IMR-90 (cell line): ENCODE measurements at regions not wholly inside any gene's neighbourhood (a gene's known extent, or its start where the extent isn't known, plus 50 kb on each side); places are given as distances from the start of the nearest gene placed in this dataset.

Experiments
- ATAC-seq: fragments of 200-7000 bp; cut with Tn5 transposase; 2 replicates; pipeline ENCODE4 v1.9.1; 2020; ENCODE audit warnings: low read depth, mild to moderate bottlenecking, moderate library complexity
- BruUV-seq: library from RNA; stranded (reverse); fragments of 400-500 nt; replicated peaks from 2 replicates; lab custom pipeline; 2021; lab: Mats Ljungman, UMichigan
- CTCF ChIA-PET: fragments of 300-600 bp; formaldehyde crosslinking; extraction: SDS; loops from one replicate; lab custom pipeline; 2021; ENCODE audit warnings: antibody characterized with exemption; lab: Yijun Ruan, JAX
- POLR2A ChIA-PET: fragments of 300-600 bp; sonication (Branson Sonifier 250); formaldehyde crosslinking; loops from one replicate; lab custom pipeline; 2022; ENCODE audit warnings: antibody characterized with exemption; ENCODE audit not compliant: unreplicated experiment; lab: Charles Lee
- DNase-seq: peaks from one replicate; pipeline ENCODE4 v3.0.0; 2013
- H2AFZ ChIP-seq: replicated peaks from 2 replicates; pipeline ENCODE3; 2013; ENCODE audit warnings: low read length, mild to moderate bottlenecking; ENCODE audit not compliant: poor library complexity
- H2AK5ac ChIP-seq: 2 replicates; pipeline ENCODE4 v1.6.1; 2013; ENCODE audit warnings: low read depth, low read length, inconsistent platforms
- H2AK9ac ChIP-seq: replicated peaks from 2 replicates; pipeline ENCODE3; 2013; ENCODE audit warnings: mild to moderate bottlenecking, low read depth, low read length, moderate library complexity; ENCODE audit not compliant: poor library complexity
- H2BK120ac ChIP-seq: 2 replicates; pipeline ENCODE4 v1.6.1; 2013; ENCODE audit warnings: low read depth, low read length, inconsistent platforms
- H2BK15ac ChIP-seq: 3 replicates; pipeline ENCODE4 v1.6.1; 2013; ENCODE audit warnings: low read depth, low read length, inconsistent platforms
- H2BK20ac ChIP-seq: 2 replicates; pipeline ENCODE4 v1.6.1; 2013; ENCODE audit warnings: low read depth, mild to moderate bottlenecking, inconsistent platforms, low read length, moderate library complexity
- H2BK5ac ChIP-seq: 2 replicates; pipeline ENCODE4 v1.6.1; 2013; ENCODE audit warnings: mild to moderate bottlenecking, low read depth, low read length, inconsistent platforms; ENCODE audit not compliant: poor library complexity, severe bottlenecking
- H3K14ac ChIP-seq: replicated peaks from 2 replicates; pipeline ENCODE4 v1.6.1; 2013; ENCODE audit warnings: low read depth, low read length, inconsistent platforms
- H3K18ac ChIP-seq: 2 replicates; pipeline ENCODE4 v1.6.1; 2013; ENCODE audit warnings: low read depth, low read length, control low read depth
- H3K23ac ChIP-seq: 2 replicates; pipeline ENCODE4 v1.6.1; 2013; ENCODE audit warnings: low read depth, low read length, inconsistent platforms
- H3K27ac ChIP-seq: 2 replicates; pipeline ENCODE4 v1.5.1; 2013; ENCODE audit warnings: mild to moderate bottlenecking, control low read depth, low read length; ENCODE audit not compliant: insufficient read depth
- H3K27me3 ChIP-seq: 2 replicates; pipeline ENCODE4 v1.6.1; 2013; ENCODE audit warnings: low read length; ENCODE audit not compliant: control insufficient read depth, insufficient read depth
- H3K36me3 ChIP-seq: 2 replicates; pipeline ENCODE4 v1.6.1; 2013; ENCODE audit warnings: low read length, mixed read lengths; ENCODE audit not compliant: control insufficient read depth, insufficient read depth
- H3K4ac ChIP-seq: 2 replicates; pipeline ENCODE4 v1.6.1; 2013; ENCODE audit warnings: low read depth, low read length, inconsistent platforms
- H3K4me1 ChIP-seq: 2 replicates; pipeline ENCODE4 v1.6.1; 2013; ENCODE audit warnings: low read length, mixed read lengths; ENCODE audit not compliant: control insufficient read depth, insufficient read depth
- H3K4me2 ChIP-seq: 2 replicates; pipeline ENCODE4 v1.6.1; 2013; ENCODE audit warnings: low read depth, mild to moderate bottlenecking, control low read depth, low read length, moderate library complexity
- H3K4me3 ChIP-seq: 2 replicates; pipeline ENCODE4 v1.5.1; 2013; ENCODE audit warnings: low read depth, mild to moderate bottlenecking, control low read depth, low read length, moderate library complexity; ENCODE audit not compliant: insufficient read depth
- H3K56ac ChIP-seq: 2 replicates; pipeline ENCODE4 v1.6.1; 2013; ENCODE audit warnings: low read length, inconsistent platforms; ENCODE audit not compliant: insufficient read depth; ENCODE audit errors: extremely low read depth
- H3K79me1 ChIP-seq, 2 experiments: 2 replicates each; pipeline ENCODE4 v1.6.1; 2013; ENCODE audit warnings: low read length in 2 of 2, inconsistent platforms in 1 of 2, low read depth in 1 of 2
- H3K9ac ChIP-seq: 2 replicates; pipeline ENCODE4 v1.6.1; 2013; ENCODE audit warnings: low read depth, low read length, control low read depth
- H3K9me1 ChIP-seq: 2 replicates; pipeline ENCODE4 v1.6.1; 2013; ENCODE audit warnings: low read length, inconsistent platforms; ENCODE audit not compliant: insufficient read depth
- H3K9me3 ChIP-seq: 2 replicates; pipeline ENCODE4 v1.6.1; 2013; ENCODE audit warnings: low read length; ENCODE audit not compliant: control insufficient read depth, insufficient read depth
- H4K20me1 ChIP-seq: 2 replicates; pipeline ENCODE4 v1.6.1; 2013; ENCODE audit warnings: low read length, inconsistent platforms; ENCODE audit not compliant: insufficient read depth
- H4K5ac ChIP-seq: 2 replicates; pipeline ENCODE4 v1.6.1; 2013; ENCODE audit warnings: mild to moderate bottlenecking, low read depth, low read length, control low read depth
- H4K8ac ChIP-seq, 2 experiments: 2 replicates each; pipeline ENCODE4 v1.6.1; 2013; ENCODE audit warnings: low read depth in 2 of 2, low read length in 2 of 2, control low read depth in 1 of 2, inconsistent platforms in 1 of 2
- H4K91ac ChIP-seq: 2 replicates; pipeline ENCODE4 v1.6.1; 2013; ENCODE audit warnings: low read depth, low read length, inconsistent platforms; ENCODE audit not compliant: insufficient read depth
- BHLHE40 ChIP-seq: fragments of 150-350 bp; IDR thresholded peaks from 2 replicates; pipeline ENCODE4 v1.6.1; 2016; ENCODE audit warnings: mild to moderate bottlenecking, low read depth, low read length
- CEBPB ChIP-seq: IDR thresholded peaks from 2 replicates; pipeline ENCODE4 v1.6.1; 2012; ENCODE audit warnings: low read depth, low read length, improper control_type of control experiment
- CHD1 ChIP-seq: IDR thresholded peaks from 2 replicates; pipeline ENCODE4 v1.6.1; 2012; ENCODE audit warnings: low read depth, low read length, improper control_type of control experiment
- CTCF ChIP-seq: conservative IDR thresholded peaks from 2 replicates; pipeline ENCODE4 v1.5.1; 2012; ENCODE audit warnings: mild to moderate bottlenecking, low read depth, low read length, improper control_type of control experiment
- ELK1 ChIP-seq: fragments of 150-350 bp; IDR thresholded peaks from 2 replicates; pipeline ENCODE4 v1.6.1; 2016; ENCODE audit warnings: low read depth, mild to moderate bottlenecking, low read length, moderate library complexity, borderline replicate concordance
- FOS ChIP-seq: fragments of 150-350 bp; IDR thresholded peaks from 2 replicates; pipeline ENCODE4 v1.6.1; 2016; ENCODE audit warnings: low read depth, low read length
- MAFK ChIP-seq: IDR thresholded peaks from 2 replicates; pipeline ENCODE4 v1.6.1; 2012; ENCODE audit warnings: low read depth, low read length, improper control_type of control experiment
- MAZ ChIP-seq: IDR thresholded peaks from 2 replicates; pipeline ENCODE4 v1.6.1; 2012; ENCODE audit warnings: low read depth, mild to moderate bottlenecking, low read length, improper control_type of control experiment, moderate library complexity, borderline replicate concordance
- POLR2A ChIP-seq: IDR thresholded peaks from 2 replicates; pipeline ENCODE4 v1.6.1; 2012; ENCODE audit warnings: mild to moderate bottlenecking, low read depth, low read length
- RAD21 ChIP-seq: IDR thresholded peaks from 2 replicates; pipeline ENCODE4 v1.6.1; 2012; ENCODE audit warnings: low read length, improper control_type of control experiment
- RFX5 ChIP-seq: IDR thresholded peaks from 2 replicates; pipeline ENCODE4 v1.8.0; 2012; ENCODE audit warnings: low read depth, mild to moderate bottlenecking, low read length, moderate library complexity
- SMC3 ChIP-seq: fragments of 150-350 bp; IDR thresholded peaks from 2 replicates; pipeline ENCODE4 v1.6.1; 2016; ENCODE audit warnings: low read depth, mild to moderate bottlenecking, antibody characterized with exemption, low read length, moderate library complexity
- USF2 ChIP-seq: fragments of 150-350 bp; IDR thresholded peaks from 2 replicates; pipeline ENCODE4 v1.6.1; 2017; ENCODE audit warnings: mild to moderate bottlenecking, antibody characterized with exemption, low read length, low read depth
- WGBS, 2 experiments: methylation state at CpG; one replicate each; pipeline versions ENCODE4 v1.1.5 to v1.1.7; 2013; ENCODE audit warnings: missing lambda C conversion rate in 2 of 2; ENCODE audit not compliant: insufficient read length in 1 of 2; ENCODE audit errors: extremely low coverage in 2 of 2; 5-methylcytosine and 5-hydroxymethylcytosine counted together
- dilution Hi-C: fragments of 300-500 bp; cut with HindIII; formaldehyde crosslinking; loops from one replicate; pipeline ENCODE4 v1.14.3; 2018; ENCODE audit warnings: low sequenced_read_pairs; ENCODE audit not compliant: unreplicated experiment
- in situ Hi-C: fragments of 300-500 bp; cut with MboI; formaldehyde crosslinking; loops from 3 replicates; pipeline ENCODE4 v1.14.3; 2019; ENCODE audit warnings: low sequenced_read_pairs, inconsistent platforms, mixed read lengths
- intact Hi-C: fragments of 100-400 bp; cut with micrococcal nuclease; formaldehyde crosslinking; loops from 2 replicates; pipeline ENCODE4 v1.10.0; 2022

- no peaks in the 10 kb centered on the region for H3K9me1 ChIP-seq
- CTCF ChIA-PET, result no interaction called here
- no peak overlapping the region for H2AK9ac ChIP-seq
- H4K8ac ChIP-seq, result no peak overlapping the region
- no peak overlapping the region for H3K4me3 ChIP-seq
- WGBS, 2 experiments, result 40% methylated on average over 1 of the region's 4 CpGs; no CpG with 5 or more reads in 1 of the 2 experiments
- H3K27ac ChIP-seq, result no peak overlapping the region
- H3K36me3 ChIP-seq, result no peaks in the 10 kb centered on the region
- H3K9ac ChIP-seq, result no peak overlapping the region
- H2BK15ac ChIP-seq, result no peak overlapping the region
- no peak overlapping the region for H2AFZ ChIP-seq
- H3K14ac ChIP-seq, result no peak overlapping the region
- TF ChIP-seq MAZ (no peak), CHD1 (no peak), MAFK (no peak), RFX5 (no peak), RAD21 (no peak), ELK1 (no peak), SMC3 (no peak), FOS (no peak), USF2 (no peak), POLR2A (no peak), CTCF (no peak), CEBPB (no peak), BHLHE40 (no peak)
- H3K18ac ChIP-seq, result no peak overlapping the region
- 0 out of 2 replicates have a peak, but pooled peaks cover 3% of the 10 kb centered on the region for H3K9me3 ChIP-seq
- intact Hi-C loops, result no loop called here
- no peak overlapping the region for H3K23ac ChIP-seq
- no peaks in the 10 kb centered on the region for H4K20me1 ChIP-seq
- no peak overlapping the region for H3K4ac ChIP-seq
- H4K5ac ChIP-seq, result no peak overlapping the region
- H3K79me1 ChIP-seq, result no peaks in the 10 kb centered on the region
- H2BK20ac ChIP-seq, result no peak overlapping the region
- no peak overlapping the region for H3K4me2 ChIP-seq
- in situ Hi-C loops, result no loop called here
- dilution Hi-C loops, result no loop called here
- H3K56ac ChIP-seq, result no peak overlapping the region
- H2BK5ac ChIP-seq, result no peak overlapping the region
- no peak for ATAC-seq
- H4K91ac ChIP-seq, result no peak overlapping the region
- H2AK5ac ChIP-seq, result no peak overlapping the region
- POLR2A ChIA-PET, result no interaction called here
- no peaks in the 10 kb centered on the region for H3K27me3 ChIP-seq
- BruUV-seq, result no TSS peak
- no peak overlapping the region for H2BK120ac ChIP-seq
- H3K4me1 ChIP-seq, result no peaks in the 10 kb centered on the region
- no peak for DNase-seq
Observed at GRCh38 chr2:59986511-59986910, 566.9 kb downstream of the BCL11A start.
